ENCODE measurements at regions not wholly inside any gene's neighbourhood (a gene's known extent, or its start where the extent isn't known, plus 50 kb on each side); places are given as distances from the start of the nearest gene placed in this dataset.
"Not testable (repeated sequence)": the region's sequence is repeated elsewhere in the genome, so short reads cannot be mapped to it uniquely, and the experiment has no call there.

- DNase-seq (ENCODE audit: low read depth): no peak
- no peak overlapping the region for H3K4me3 ChIP-seq (ENCODE audit: low read depth, low read length)
- TF ChIP-seq CTCF (conservative IDR thresholded peaks at IDR 0.05; ENCODE audit: low read depth, low read length): no peak
These were observed 199.1 kb upstream of the CXorf66 start for GRCh38 chrX:140164391-140164790.

- no peak for TF ChIP-seq CTCF (conservative IDR thresholded peaks at IDR 0.05; ENCODE audit: low read depth, low read length)
- H3K4me3 ChIP-seq (ENCODE audit: low read depth, low read length): no peak overlapping the region
- no peak for DNase-seq (ENCODE audit: low read depth)
These were observed 198.2 kb upstream of the CXorf66 start for GRCh38 chrX:140163371-140164159.

GRCh38 chrX:140157611-140158010, 192.3 kb upstream of the CXorf66 start:
- TF ChIP-seq CTCF (conservative IDR thresholded peaks at IDR 0.05; ENCODE audit: low read depth, low read length): no peak
- peak; percentile 46 for DNase-seq (ENCODE audit: low read depth)
- no peak overlapping the region for H3K4me3 ChIP-seq (ENCODE audit: low read depth, low read length)

- no peak for TF ChIP-seq CTCF (conservative IDR thresholded peaks at IDR 0.05; ENCODE audit: low read depth, low read length)
- no peak overlapping the region for H3K4me3 ChIP-seq (ENCODE audit: low read depth, low read length)
- DNase-seq (ENCODE audit: low read depth): no peak
These were observed 191.8 kb upstream of the CXorf66 start for GRCh38 chrX:140157143-140157542.

GRCh38 chrX:140151316-140151715, 186.0 kb upstream of the CXorf66 start:
- H3K4me3 ChIP-seq (ENCODE audit: low read depth, low read length): no peak overlapping the region
- no peak for DNase-seq (ENCODE audit: low read depth)
- no peak for TF ChIP-seq CTCF (conservative IDR thresholded peaks at IDR 0.05; ENCODE audit: low read depth, low read length)

GRCh38 chrX:140149761-140150160, 184.4 kb upstream of the CXorf66 start:
- TF ChIP-seq CTCF (conservative IDR thresholded peaks at IDR 0.05; ENCODE audit: low read depth, low read length): peak; percentile 20
- DNase-seq (ENCODE audit: low read depth): no peak
- H3K4me3 ChIP-seq (ENCODE audit: low read depth, low read length): no peak overlapping the region

- H3K4me3 ChIP-seq (ENCODE audit: low read depth, low read length): no peak overlapping the region
- peak; percentile 64 for TF ChIP-seq CTCF (conservative IDR thresholded peaks at IDR 0.05; ENCODE audit: low read depth, low read length)
- no peak for DNase-seq (ENCODE audit: low read depth)
These were observed 176.2 kb upstream of the CXorf66 start for GRCh38 chrX:140141444-140142029.

GRCh38 chrX:140138492-140138891, 173.2 kb upstream of the CXorf66 start:
- H3K4me3 ChIP-seq (ENCODE audit: low read depth, low read length); DNase-seq (ENCODE audit: low read depth): not testable (repeated sequence)

- H3K4me3 ChIP-seq (ENCODE audit: low read depth, low read length); DNase-seq (ENCODE audit: low read depth): not testable (repeated sequence)
These were observed 172.7 kb upstream of the CXorf66 start for GRCh38 chrX:140138065-140138464.
